ENCODE measurements at regions not wholly inside any gene's neighbourhood (a gene's known extent, or its start where the extent isn't known, plus 50 kb on each side); places are given as distances from the start of the nearest gene placed in this dataset.

DNA sequence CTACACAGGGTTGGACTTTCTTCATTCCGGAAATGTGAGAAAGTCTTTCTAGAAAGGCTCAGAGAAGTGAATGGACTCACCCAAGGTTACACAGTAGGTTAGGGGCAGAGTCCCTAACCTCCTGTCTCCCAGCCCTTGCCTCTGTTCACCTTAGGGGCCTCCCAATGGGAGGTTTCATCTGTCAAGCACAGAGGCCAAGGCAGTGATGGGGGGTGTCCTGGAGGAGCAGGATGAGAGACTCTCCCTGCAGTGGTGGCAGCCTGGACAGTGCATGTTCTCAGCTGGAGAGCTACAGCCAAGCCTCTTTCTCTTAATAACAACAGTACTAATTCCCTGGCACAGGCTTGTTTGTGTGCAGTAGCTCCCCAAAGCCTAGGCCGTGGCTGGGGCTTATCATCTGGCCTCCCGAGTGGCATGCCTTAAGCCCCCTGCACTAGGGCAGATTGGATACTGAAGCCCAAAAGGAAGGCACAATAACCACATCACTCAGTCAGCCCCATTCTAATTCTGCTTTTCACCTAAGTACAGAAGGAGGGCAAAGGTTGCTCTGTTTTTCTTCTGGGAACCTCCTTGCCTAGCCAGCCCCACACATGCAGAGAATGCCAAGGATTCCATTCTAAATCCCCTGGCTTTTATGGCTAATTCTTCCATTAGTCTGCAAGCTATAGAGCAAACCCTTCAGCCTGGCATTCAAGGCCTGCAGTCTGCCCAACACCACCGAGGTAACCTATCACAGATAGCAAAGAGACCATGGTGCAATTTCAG lies 50.2 kb upstream of the XPA start:
- TF ChIP-seq, protein P1, sequence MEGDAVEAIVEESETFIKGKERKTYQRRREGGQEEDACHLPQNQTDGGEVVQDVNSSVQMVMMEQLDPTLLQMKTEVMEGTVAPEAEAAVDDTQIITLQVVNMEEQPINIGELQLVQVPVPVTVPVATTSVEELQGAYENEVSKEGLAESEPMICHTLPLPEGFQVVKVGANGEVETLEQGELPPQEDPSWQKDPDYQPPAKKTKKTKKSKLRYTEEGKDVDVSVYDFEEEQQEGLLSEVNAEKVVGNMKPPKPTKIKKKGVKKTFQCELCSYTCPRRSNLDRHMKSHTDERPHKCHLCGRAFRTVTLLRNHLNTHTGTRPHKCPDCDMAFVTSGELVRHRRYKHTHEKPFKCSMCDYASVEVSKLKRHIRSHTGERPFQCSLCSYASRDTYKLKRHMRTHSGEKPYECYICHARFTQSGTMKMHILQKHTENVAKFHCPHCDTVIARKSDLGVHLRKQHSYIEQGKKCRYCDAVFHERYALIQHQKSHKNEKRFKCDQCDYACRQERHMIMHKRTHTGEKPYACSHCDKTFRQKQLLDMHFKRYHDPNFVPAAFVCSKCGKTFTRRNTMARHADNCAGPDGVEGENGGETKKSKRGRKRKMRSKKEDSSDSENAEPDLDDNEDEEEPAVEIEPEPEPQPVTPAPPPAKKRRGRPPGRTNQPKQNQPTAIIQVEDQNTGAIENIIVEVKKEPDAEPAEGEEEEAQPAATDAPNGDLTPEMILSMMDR (IDR thresholded peaks at IDR 0.05): no peak
- TF ChIP-seq POLR2A (IDR thresholded peaks at IDR 0.05): no peak
- Histone ChIP-seq H3K27me3 (no peaks in the 10 kb centered on the region), H3K4me1 (peaks cover 0 to 50% (median 16%) of the 10 kb centered on the region in 3 donors), H3K36me3 (no peaks in the 10 kb centered on the region), H3K9me3 (peaks cover 0 to 5% (median 4%) of the 10 kb centered on the region in 3 donors), H3K27ac (peak overlapping the region in 2 of 4 donors; percentile 18 to 35), H3K4me3 (no peak overlapping the region)
- 45 to 56% methylated on average over 2 to 4 of the region's 4 CpGs for WGBS, 2 donors
- no peak for DNase-seq
- intact Hi-C loops (cut with DNase I): no loop called here

DNA sequence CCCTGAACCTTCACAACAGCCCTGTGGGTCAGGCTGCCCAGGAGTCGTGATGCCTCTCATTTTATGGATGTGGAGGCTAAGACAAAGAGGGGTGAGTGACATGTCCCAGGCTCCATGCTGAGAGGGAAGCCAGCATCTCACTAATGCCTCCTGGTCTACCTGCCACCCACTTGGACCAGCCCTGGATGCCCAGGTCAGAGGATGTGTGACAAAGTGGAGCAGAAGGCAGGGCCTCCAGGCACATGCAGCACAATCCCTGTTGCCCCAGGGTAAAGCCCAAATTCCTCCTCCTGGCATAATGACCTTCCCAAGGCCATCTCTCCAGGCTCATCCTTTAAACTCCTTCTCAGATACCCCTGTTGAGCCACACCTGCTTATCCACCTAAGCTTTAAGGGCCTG lies 51.4 kb upstream of the XPA start:
- no peaks in the 10 kb centered on the region for H3K9me3 ChIP-seq
- H3K4me1 ChIP-seq: peaks cover 5 to 61% (median 21%) of the 10 kb centered on the region in 3 donors
- DNase-seq: no peak
- TF ChIP-seq POLR2A (IDR thresholded peaks at IDR 0.05): no peak
- TF ChIP-seq, protein P1 (IDR thresholded peaks at IDR 0.05): no peak
- H3K27me3 ChIP-seq: no peaks in the 10 kb centered on the region
- H3K27ac ChIP-seq: no peak overlapping the region
- no peaks in the 10 kb centered on the region for H3K36me3 ChIP-seq
- 60% methylated on average over 1 of the region's 1 CpG; no CpG with 5 or more reads in 1 of the 2 donors for WGBS, 2 donors
- H3K4me3 ChIP-seq: no peak overlapping the region
- intact Hi-C loops (cut with DNase I): no loop called here

DNA sequence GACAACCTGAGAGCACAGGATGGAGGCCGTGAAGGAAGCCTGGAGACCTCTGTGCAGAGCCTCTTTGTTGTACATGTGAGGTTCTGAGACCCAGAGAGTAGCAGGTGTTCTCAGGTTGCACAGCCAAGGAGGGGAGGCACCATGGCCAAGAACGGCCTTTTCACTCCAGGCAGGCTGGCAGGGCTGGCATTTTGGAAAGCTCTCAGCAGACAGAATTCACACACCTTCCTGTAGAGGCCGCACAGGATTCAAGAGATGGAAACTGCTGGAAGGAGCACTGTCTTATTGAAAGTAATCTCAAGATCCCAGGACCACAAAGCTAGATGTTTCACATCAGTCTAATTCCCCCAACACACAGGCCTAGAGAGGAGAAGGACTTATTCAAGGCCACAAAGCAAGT lies 52.8 kb upstream of the XPA start:
- H3K4me1 ChIP-seq: peaks cover 10 to 67% (median 23%) of the 10 kb centered on the region in 3 donors
- H3K4me3 ChIP-seq: no peak overlapping the region
- H3K9me3 ChIP-seq: no peaks in the 10 kb centered on the region
- peak overlapping the region in 1 of 4 donors; percentile 20 for H3K27ac ChIP-seq
- 34 to 50% methylated on average over 1 to 2 of the region's 3 CpGs for WGBS, 2 donors
- no peak for DNase-seq
- no peak for TF ChIP-seq POLR2A (IDR thresholded peaks at IDR 0.05)
- TF ChIP-seq, protein P1 (IDR thresholded peaks at IDR 0.05): peak in 3 of 6 experiments; percentile 28 to 47 (median 34)
- intact Hi-C loops (cut with DNase I): no loop called here
- H3K36me3 ChIP-seq: no peaks in the 10 kb centered on the region
- no peaks in the 10 kb centered on the region for H3K27me3 ChIP-seq

DNA sequence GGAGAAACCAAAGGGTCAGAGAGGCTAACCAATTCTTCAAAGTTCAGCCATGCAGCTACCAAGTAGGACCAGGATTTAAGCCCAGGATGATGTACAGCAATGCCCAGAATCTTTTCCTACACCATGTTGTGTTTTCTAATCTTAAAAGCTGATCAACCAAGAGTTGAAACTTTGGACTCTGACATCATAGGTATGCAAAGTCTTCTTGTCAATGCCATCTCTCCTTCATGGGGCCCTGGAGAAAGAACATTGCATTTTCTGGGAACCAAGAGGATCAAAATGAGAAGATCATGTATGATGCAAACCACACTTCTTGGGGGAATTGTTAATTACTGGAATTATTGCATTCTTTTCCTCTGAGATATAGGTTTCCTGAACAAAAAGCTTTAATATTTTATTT lies 54.4 kb upstream of the XPA start:
- H3K36me3 ChIP-seq: no peaks in the 10 kb centered on the region
- TF ChIP-seq POLR2A (IDR thresholded peaks at IDR 0.05): no peak
- TF ChIP-seq, protein P1 (IDR thresholded peaks at IDR 0.05): no peak
- H3K4me1 ChIP-seq: peaks cover 10 to 66% (median 23%) of the 10 kb centered on the region in 3 donors
- no peak for DNase-seq
- intact Hi-C loops (cut with DNase I): no loop called here
- no peaks in the 10 kb centered on the region for H3K27me3 ChIP-seq
- H3K9me3 ChIP-seq: no peaks in the 10 kb centered on the region
- H3K27ac ChIP-seq: peak overlapping the region in 1 of 4 donors; percentile 55
- H3K4me3 ChIP-seq: no peak overlapping the region

DNA sequence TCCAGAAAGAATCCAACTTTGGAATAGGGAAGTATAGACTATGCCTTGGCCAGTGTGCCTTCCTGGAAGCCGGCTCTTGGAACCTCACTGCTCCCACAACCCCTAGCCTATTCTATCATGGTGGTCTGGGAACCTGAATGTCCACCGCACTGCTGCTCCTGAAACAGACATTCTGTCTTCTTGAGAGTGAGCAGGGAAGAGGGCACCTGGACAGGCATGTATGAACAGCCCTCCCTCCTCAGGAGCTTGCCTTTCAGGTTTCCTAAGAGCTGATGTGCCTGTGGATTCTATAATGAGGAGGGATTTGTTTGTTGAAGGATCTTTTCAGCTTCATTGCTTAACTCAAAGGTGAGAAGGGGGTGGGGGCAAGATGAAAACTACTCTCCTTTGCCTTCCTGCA lies 55.1 kb upstream of the XPA start:
- Histone ChIP-seq H3K4me1 (peaks cover 10 to 59% (median 21%) of the 10 kb centered on the region in 3 donors), H3K27ac (peak overlapping the region; percentile 23 to 77 (median 66)), H3K36me3 (no peaks in the 10 kb centered on the region), H3K4me3 (no peak overlapping the region), H3K9me3 (no peaks in the 10 kb centered on the region), H3K27me3 (no peaks in the 10 kb centered on the region)
- intact Hi-C loops (cut with DNase I): no loop called here
- no peak for DNase-seq
- WGBS, 2 donors: 50 to 52% methylated on average over 1 to 2 of the region's 2 CpGs
- TF ChIP-seq, protein P1 (IDR thresholded peaks at IDR 0.05): no peak
- TF ChIP-seq POLR2A (IDR thresholded peaks at IDR 0.05): no peak

Measured in esophagus squamous epithelium (tissue), 5 donors.